ENCODE measurements at regions not wholly inside any gene's neighbourhood (a gene's known extent, or its start where the extent isn't known, plus 50 kb on each side); places are given as distances from the start of the nearest gene placed in this dataset.

- H4K20me1 ChIP-seq (ENCODE audit: control insufficient read depth, extremely low read depth, insufficient read depth, low read length), result no peaks in the 10 kb centered on the region
- H2AFZ ChIP-seq (ENCODE audit: control insufficient read depth, low read length), result no peak overlapping the region
- no peaks in the 10 kb centered on the region for H3K27me3 ChIP-seq (ENCODE audit: control insufficient read depth, extremely low read depth, insufficient read depth, low read length)
- FAIRE-seq (no peak), DNase-seq (ENCODE audit: low read depth, low spot score) (no peak)
- no peaks in the 10 kb centered on the region for H3K36me3 ChIP-seq (ENCODE audit: control insufficient read depth in 2 of 2, extremely low read depth in 1 of 2, insufficient read depth in 2 of 2, low read length in 2 of 2)
- no peak overlapping the region for H3K4me3 ChIP-seq (ENCODE audit: control insufficient read depth in 2 of 3, extremely low read depth in 1 of 3, insufficient read depth in 2 of 3, low read depth in 1 of 3, low read length in 3 of 3)
- H3K9me1 ChIP-seq (ENCODE audit: control insufficient read depth, extremely low read depth, insufficient read depth, low read length), result no peaks in the 10 kb centered on the region
- no peak overlapping the region for H3K27ac ChIP-seq (ENCODE audit: control insufficient read depth, insufficient read depth, low read length)
- no peaks in the 10 kb centered on the region for H3K79me2 ChIP-seq (ENCODE audit: control insufficient read depth, insufficient read depth, low read length)
- H3K4me1 ChIP-seq (ENCODE audit: control insufficient read depth, extremely low read depth, insufficient read depth, low read length), result no peaks in the 10 kb centered on the region
- no peak overlapping the region for H3K9ac ChIP-seq (ENCODE audit: control insufficient read depth, extremely low read depth, insufficient read depth, low read length)
- no peaks in the 10 kb centered on the region for H3K9me3 ChIP-seq (ENCODE audit: control insufficient read depth, low read depth, low read length)
- dilution Hi-C loops (cut with MboI; ENCODE audit: extremely low pct_ligation_motif_present, low sequenced_read_pairs), result no loop called here
- no peak overlapping the region for H3K4me2 ChIP-seq (ENCODE audit: control insufficient read depth, extremely low read depth, insufficient read depth, low read depth, low read length)
- TF ChIP-seq, protein P1, sequence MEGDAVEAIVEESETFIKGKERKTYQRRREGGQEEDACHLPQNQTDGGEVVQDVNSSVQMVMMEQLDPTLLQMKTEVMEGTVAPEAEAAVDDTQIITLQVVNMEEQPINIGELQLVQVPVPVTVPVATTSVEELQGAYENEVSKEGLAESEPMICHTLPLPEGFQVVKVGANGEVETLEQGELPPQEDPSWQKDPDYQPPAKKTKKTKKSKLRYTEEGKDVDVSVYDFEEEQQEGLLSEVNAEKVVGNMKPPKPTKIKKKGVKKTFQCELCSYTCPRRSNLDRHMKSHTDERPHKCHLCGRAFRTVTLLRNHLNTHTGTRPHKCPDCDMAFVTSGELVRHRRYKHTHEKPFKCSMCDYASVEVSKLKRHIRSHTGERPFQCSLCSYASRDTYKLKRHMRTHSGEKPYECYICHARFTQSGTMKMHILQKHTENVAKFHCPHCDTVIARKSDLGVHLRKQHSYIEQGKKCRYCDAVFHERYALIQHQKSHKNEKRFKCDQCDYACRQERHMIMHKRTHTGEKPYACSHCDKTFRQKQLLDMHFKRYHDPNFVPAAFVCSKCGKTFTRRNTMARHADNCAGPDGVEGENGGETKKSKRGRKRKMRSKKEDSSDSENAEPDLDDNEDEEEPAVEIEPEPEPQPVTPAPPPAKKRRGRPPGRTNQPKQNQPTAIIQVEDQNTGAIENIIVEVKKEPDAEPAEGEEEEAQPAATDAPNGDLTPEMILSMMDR (optimal IDR thresholded peaks at IDR 0.05 in 1 of 3, IDR thresholded peaks at IDR 0.05 in 1 of 3, conservative IDR thresholded peaks at IDR 0.05 in 1 of 3; ENCODE audit: extremely low read depth in 1 of 3, insufficient read depth in 2 of 3, low read length in 3 of 3), result no peak
- TF ChIP-seq EZH2 (IDR thresholded peaks at IDR 0.05; ENCODE audit: low read length), result no peak
Observed at GRCh38 chr6:168165891-168166290, 86.9 kb upstream of the FRMD1 start.

GRCh38 chr6:168165373-168165772, 86.4 kb upstream of the FRMD1 start:
- Histone ChIP-seq H3K36me3 (ENCODE audit: control insufficient read depth in 2 of 2, extremely low read depth in 1 of 2, insufficient read depth in 2 of 2, low read length in 2 of 2) (no peaks in the 10 kb centered on the region), H3K4me1 (ENCODE audit: control insufficient read depth, extremely low read depth, insufficient read depth, low read length) (no peaks in the 10 kb centered on the region), H2AFZ (ENCODE audit: control insufficient read depth, low read length) (no peak overlapping the region), H3K27ac (ENCODE audit: control insufficient read depth, insufficient read depth, low read length) (no peak overlapping the region), H3K4me3 (ENCODE audit: control insufficient read depth in 2 of 3, extremely low read depth in 1 of 3, insufficient read depth in 2 of 3, low read depth in 1 of 3, low read length in 3 of 3) (no peak overlapping the region), H3K27me3 (ENCODE audit: control insufficient read depth, extremely low read depth, insufficient read depth, low read length) (no peaks in the 10 kb centered on the region), H3K9me1 (ENCODE audit: control insufficient read depth, extremely low read depth, insufficient read depth, low read length) (no peaks in the 10 kb centered on the region), H3K9ac (ENCODE audit: control insufficient read depth, extremely low read depth, insufficient read depth, low read length) (no peak overlapping the region), H4K20me1 (ENCODE audit: control insufficient read depth, extremely low read depth, insufficient read depth, low read length) (no peaks in the 10 kb centered on the region), H3K4me2 (ENCODE audit: control insufficient read depth, extremely low read depth, insufficient read depth, low read depth, low read length) (no peak overlapping the region), H3K9me3 (ENCODE audit: control insufficient read depth, low read depth, low read length) (no peaks in the 10 kb centered on the region), H3K79me2 (ENCODE audit: control insufficient read depth, insufficient read depth, low read length) (no peaks in the 10 kb centered on the region)
- DNase-seq (ENCODE audit: low read depth, low spot score) (no peak), FAIRE-seq (no peak)
- dilution Hi-C loops (cut with MboI; ENCODE audit: extremely low pct_ligation_motif_present, low sequenced_read_pairs), result no loop called here
- no peak for TF ChIP-seq EZH2 (IDR thresholded peaks at IDR 0.05; ENCODE audit: low read length)
- TF ChIP-seq, protein P1 (optimal IDR thresholded peaks at IDR 0.05 in 1 of 3, IDR thresholded peaks at IDR 0.05 in 1 of 3, conservative IDR thresholded peaks at IDR 0.05 in 1 of 3; ENCODE audit: extremely low read depth in 1 of 3, insufficient read depth in 2 of 3, low read length in 3 of 3), result no peak
